Body of pancreas (tissue), 4 donors: ENCODE measurements at regions not wholly inside any gene's neighbourhood (a gene's known extent, or its start where the extent isn't known, plus 50 kb on each side); places are given as distances from the start of the nearest gene placed in this dataset.

Source experiments
- CTCF ChIP-seq, 7 experiments: fragments of 450-650 bp in 4 of 7; fragments of 200-600 bp in 3 of 7; sonication (generic) in 3 of 7; IDR thresholded peaks; one replicate each; pipeline ENCODE4 v1.5.1; 2016 to 2019; ENCODE audit warnings: antibody characterized with exemption in 7 of 7
- POLR2A ChIP-seq, 3 donors: fragments of 450-650 bp; IDR thresholded peaks; one replicate each; pipeline ENCODE4 v1.6.1; 2016; ENCODE audit warnings: antibody characterized with exemption in 3 of 3, mild to moderate bottlenecking in 2 of 3

GRCh38 chr16:64545768-64546167 lies 576.1 kb downstream of the CDH11 start:
- TF ChIP-seq POLR2A (IDR thresholded peaks at IDR 0.05) (no peak), CTCF (IDR thresholded peaks at IDR 0.05) (no peak)
